ENCODE measurements at regions not wholly inside any gene's neighbourhood (a gene's known extent, or its start where the extent isn't known, plus 50 kb on each side); places are given as distances from the start of the nearest gene placed in this dataset.

DNA sequence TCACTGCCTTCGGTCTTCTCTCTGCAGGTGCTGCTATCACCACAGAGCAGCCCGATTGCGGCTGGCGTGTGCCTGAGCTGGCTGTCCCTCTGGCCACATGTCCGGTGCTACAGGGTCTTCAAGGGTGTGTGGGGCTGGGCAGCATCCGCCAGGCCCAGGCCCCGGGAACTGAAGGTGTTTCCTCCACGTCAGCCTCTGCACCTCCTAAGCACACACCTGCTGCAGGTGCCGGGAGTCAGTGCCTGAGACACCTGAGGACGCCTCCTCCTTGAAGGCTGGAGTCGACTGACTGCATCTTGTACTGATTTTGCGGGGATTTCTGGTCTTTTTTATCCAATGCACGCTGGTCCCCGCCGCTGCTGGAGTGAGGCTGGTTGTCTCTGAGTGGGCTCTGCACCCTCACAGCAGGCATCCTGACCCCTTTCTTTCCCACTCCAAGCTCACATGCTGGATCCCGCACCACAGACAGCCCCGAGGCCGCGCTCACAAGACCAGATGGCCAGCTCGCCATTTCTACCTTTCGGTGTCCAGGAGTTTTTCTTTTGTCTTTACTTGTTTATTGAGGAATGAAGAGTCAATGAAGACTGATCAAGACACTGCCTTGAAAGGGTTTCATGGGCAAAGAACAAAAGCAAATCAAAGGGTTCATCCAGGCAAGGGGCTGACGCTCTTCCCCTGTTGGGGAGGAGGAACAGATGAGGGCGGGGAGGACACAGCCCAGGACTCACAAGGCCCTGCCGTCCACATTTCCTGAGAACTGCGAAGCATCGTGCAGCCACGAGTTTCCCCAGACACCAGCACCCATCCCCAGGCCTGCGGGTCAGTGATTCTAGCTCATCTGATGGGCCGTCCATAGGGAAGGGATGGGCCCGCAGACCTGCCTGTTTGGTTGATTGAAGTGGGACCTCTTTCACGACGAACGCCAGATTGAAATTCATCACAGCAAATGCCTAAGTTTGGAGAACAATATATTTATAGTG, 203.8 kb upstream of the SOX1 start:
- no peak for DNase-seq

DNA sequence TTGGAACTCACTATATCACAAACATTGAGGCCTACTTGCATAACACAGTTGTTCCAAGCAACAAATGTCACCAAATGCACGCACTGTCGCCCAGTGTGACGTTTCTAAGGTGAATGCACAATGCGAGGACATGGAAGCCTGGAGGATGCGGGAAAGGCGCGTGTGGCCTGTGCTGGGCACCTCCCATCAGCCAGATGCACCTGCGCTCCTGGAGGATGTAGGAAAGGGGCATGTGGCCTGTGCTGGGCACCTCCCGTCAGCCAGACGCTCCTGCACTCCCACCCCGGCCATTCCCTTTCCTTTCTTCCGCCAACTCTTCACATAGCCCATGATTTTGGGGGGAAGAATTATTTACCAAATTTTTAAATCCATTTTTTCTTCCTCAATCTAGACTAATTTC, 202.4 kb upstream of the SOX1 start:
- no peak for DNase-seq

DNA sequence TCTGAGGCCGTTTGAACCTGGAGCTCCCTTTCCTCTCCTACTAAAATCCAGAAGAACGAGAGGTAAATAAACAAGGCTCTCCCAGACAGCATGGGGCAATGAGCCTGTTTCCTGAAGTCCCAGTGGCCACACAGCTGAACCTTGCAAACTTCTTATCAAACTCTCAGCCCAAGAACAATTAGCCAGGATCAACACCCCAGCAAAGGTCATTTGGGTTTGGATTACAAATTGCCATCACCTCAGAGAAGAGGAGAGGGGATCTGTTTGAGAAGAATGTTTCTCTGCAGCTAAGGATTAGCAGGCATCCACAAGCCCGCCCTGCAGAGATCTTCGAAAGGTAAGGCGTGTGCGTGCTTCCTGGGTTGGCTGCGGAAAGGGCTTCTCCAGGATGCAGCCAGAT, 201.9 kb upstream of the SOX1 start:
- no peak for DNase-seq

GRCh38 chr13:111865826-111866225, 201.1 kb upstream of the SOX1 start:
- DNase-seq, result no peak

GRCh38 chr13:111866731-111867245, 200.2 kb upstream of the SOX1 start:
- DNase-seq, result no peak

DNA sequence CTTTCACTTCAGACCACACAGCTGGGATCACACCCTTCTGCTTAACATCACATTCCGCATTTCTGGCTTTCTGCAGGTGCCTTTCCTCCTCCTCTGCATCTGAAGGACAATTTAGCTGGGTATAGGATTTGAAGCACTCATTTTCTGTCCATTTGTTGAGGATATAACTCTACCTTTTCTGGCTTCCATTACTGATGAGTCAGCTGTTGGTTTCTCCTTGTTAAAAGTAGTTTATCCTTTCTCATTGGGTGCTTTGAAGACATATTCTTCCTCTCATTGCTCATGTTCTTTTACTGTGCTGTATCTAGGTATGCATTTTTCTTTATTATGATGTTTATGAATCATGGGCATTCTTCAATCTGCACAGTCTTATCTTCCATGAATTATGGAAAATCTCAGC, 199.3 kb upstream of the SOX1 start:
- DNase-seq, result no peak

GRCh38 chr13:111868716-111869115, 198.2 kb upstream of the SOX1 start:
- no peak for DNase-seq

DNA sequence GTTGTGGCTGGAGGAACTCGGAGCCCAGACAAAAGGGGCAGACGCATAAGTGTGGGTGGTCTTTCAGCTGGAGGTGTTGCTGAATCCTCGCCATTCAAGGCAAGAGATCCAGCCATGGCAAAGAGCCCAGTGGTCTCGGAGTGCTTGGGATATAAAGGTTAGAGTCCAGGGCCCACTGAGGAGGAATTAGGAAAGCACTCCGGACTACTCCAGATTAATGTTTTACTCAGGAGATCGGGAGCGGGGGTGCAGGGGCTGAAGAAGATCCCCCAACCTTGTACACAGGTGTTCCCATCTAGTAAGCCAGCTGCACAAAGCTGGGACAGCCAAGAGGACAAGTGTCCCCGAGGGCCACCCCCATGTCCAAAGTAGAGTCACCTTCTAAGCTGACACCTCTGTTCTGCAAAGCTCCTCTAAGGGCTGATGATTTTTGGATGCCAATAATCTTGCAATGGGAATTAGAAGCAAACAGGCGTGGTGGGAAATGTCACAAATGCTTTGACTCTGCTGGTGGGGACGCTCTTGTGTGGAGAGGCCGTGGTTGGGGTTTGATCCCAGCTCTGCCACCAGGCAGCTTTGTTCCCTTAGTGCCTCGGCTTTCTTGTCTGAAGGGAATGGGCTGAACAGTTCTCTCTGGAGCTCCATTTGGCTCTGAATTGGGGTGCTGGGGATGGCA, 194.3 kb upstream of the SOX1 start:
- DNase-seq, result no peak

DNA sequence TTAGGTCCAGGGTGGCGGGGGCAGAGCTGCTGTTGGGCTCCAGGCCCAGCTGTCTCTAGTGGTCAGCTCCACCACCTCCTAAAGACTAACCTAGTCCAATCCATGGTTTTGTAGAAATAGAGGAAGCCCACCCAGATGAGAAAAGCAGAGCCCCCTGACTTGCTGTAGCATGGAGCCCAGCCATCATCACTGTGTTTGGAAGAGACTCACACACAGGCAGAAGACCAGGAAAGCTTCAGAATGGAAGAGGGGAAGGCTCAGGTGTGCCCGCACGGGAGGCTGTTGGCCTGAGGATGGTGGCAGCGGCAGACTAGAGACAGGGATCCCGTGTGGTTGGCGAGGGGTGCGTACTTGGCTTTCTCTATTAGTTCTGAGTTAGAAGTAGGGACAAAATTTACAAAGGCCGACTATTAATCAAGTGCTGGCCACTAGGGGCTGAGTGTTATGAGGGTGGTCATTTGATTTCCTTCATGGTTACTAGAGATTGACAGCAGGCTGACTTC, 193.2 kb upstream of the SOX1 start:
- no peak for DNase-seq

DNA sequence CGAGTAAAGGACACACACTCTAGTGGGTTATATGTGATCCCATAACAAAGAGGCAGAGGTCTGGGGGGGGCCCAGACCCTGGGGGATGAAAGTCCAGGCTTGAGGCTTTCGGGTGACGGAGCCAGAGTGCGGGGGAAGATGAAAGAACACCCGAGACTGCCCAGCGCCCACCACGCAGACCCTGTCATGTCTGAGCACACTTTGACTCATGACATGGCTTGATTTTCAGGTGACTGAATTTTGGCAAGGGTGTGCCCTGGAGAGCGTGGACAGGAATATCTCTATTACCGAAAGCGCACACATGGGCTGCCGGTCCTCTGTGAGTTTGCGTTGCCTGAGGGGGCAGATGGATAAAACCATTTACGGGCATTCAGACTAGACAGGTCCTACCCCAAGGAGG, 192.0 kb upstream of the SOX1 start:
- DNase-seq, result no peak

DNA sequence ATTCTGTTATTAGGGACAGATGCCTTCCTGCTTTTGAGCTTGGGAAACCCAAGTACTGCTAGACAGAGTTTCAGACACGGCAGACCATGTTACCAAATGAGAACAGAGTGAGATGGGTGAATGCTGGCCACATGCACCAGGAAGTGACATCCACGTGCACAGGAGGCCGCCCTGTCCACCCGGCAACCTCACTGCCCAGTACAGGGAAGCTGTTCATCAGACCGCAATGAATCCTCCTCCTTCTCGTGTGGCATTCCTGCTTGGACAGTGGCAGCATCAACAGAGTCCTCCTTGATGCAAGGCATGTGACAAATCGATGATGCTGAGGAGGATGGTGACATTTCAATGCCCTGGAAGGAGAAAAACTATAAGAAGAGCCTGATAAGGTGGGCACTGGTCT, 191.0 kb upstream of the SOX1 start:
- no peak for DNase-seq

- DNase-seq, result no peak
Observed at GRCh38 chr13:111876506-111876905, 190.4 kb upstream of the SOX1 start.

DNA sequence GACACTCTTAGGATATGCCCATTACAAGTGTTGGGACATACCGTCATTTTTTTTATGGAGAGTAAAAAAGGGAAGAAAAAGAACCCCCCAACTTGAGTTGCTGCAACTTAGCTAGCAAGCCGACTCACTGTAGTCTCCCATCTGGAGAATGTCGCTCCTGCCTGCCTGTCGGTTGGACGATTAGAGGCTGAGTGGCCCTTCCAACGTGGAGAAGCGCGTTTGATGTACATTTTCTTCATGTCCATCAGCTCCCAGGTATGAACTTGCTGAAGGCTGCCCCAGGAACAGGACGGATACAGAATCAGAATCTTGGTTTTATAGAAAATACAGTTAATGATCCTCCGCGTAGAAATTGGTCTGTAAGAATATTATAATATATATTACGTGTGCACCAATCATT, 189.0 kb upstream of the SOX1 start:
- DNase-seq, result no peak

GRCh38 chr13:111879719-111880118, 187.2 kb upstream of the SOX1 start:
- DNase-seq, result no peak

- no peak for DNase-seq
Observed at GRCh38 chr13:111880185-111880584, 186.8 kb upstream of the SOX1 start.

DNA sequence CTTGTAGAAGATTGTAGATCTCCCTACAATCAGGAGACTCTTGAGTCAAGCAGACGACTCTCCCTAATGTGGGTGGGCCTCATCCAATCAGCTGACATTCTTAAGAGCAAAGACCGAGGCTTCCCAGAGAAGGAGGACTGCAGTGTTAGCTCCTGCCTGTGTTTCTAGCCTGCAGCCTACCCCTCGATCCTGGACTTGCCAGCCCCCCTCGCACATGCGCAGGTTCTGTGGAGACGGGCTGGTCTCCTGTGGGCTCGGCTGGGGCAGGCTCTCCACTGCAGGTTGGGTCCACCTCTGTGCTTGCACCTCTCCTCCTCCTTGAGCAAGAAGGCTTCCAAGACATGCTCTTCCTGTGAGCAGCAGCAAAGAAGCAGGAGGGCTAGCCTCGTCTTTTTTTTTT, 185.2 kb upstream of the SOX1 start:
- DNase-seq, result no peak

- no peak for DNase-seq
Observed at GRCh38 chr13:111882351-111882750, 184.6 kb upstream of the SOX1 start.

DNA sequence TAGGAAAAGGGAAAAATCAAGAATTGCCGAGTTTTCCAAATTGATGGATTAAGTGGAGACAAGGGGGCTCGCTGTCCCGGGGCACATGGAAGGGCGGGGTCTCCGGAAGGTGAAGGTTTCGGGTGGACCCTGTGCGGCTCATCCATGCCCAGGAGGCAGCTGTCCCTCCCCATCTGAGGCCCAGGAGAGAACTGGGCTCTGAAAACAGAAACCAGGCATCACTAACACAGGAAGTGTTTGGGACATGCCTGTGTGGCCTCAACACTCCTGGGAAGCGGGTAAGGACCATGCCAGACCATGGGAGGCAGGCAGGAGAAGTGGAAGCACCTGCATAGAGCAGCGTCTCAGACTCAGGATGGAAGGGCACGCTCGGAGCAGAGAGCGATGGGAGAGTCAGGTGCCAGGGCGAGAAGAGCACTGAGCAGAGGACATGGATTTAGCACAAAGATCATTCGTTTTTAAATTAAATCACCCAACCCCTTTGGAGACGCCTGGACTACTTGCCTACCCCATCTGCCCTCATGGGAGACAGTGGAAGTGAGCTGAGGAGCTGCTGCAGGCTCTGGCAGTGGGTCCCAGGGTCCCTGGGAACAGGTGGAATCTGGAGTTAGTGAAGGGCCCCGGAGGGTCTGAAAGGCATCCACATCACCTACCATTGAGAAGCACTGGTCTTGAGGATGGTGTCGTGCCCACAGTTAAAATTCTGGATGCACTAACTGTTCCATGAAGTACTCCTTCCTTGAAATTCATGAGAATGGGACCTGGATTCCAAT, 183.2 kb upstream of the SOX1 start:
- no peak for DNase-seq

GRCh38 chr13:111886217-111886945, 180.6 kb upstream of the SOX1 start:
- no peak for DNase-seq

GRCh38 chr13:111893071-111893606, 173.8 kb upstream of the SOX1 start:
- DNase-seq, result peak; percentile 92

- peak; percentile 58 for DNase-seq
Observed at GRCh38 chr13:111893607-111894443, 173.1 kb upstream of the SOX1 start.
